ENCODE measurements at regions not wholly inside any gene's neighbourhood (a gene's known extent, or its start where the extent isn't known, plus 50 kb on each side); places are given as distances from the start of the nearest gene placed in this dataset.
"Not testable (repeated sequence)": the region's sequence is repeated elsewhere in the genome, so short reads cannot be mapped to it uniquely, and the experiment has no call there.

GRCh38 chr12:116361414-116362223, 84.1 kb upstream of the MED13L start:
- no peak for DNase-seq (ENCODE audit: low spot score)

- no peak for DNase-seq (ENCODE audit: low spot score)
Measured at GRCh38 chr12:116365114-116365513, 87.6 kb upstream of the MED13L start.

GRCh38 chr12:116365606-116366455, 88.3 kb upstream of the MED13L start:
- DNase-seq (ENCODE audit: low spot score): no peak

- no peak for DNase-seq (ENCODE audit: low spot score)
Measured at GRCh38 chr12:116366456-116366776, 88.9 kb upstream of the MED13L start.

- no peak for DNase-seq (ENCODE audit: low spot score)
Measured at GRCh38 chr12:116366824-116367223, 89.3 kb upstream of the MED13L start.

- DNase-seq (ENCODE audit: low spot score): no peak
Measured at GRCh38 chr12:116368196-116369194, 91.0 kb upstream of the MED13L start.

GRCh38 chr12:116370004-116370404, 92.5 kb upstream of the MED13L start:
- DNase-seq (ENCODE audit: low spot score): peak; percentile 50

GRCh38 chr12:116370886-116371580, 93.5 kb upstream of the MED13L start:
- DNase-seq (ENCODE audit: low spot score): no peak

- DNase-seq (ENCODE audit: low spot score): no peak
Measured at GRCh38 chr12:116372815-116373214, 95.3 kb upstream of the MED13L start.

GRCh38 chr12:116373572-116374206, 96.2 kb upstream of the MED13L start:
- no peak for DNase-seq (ENCODE audit: low spot score)

- no peak for DNase-seq (ENCODE audit: low spot score)
Measured at GRCh38 chr12:116374207-116374606, 96.7 kb upstream of the MED13L start.

GRCh38 chr12:116375278-116375842, 97.9 kb upstream of the MED13L start:
- no peak for DNase-seq (ENCODE audit: low spot score)

- DNase-seq (ENCODE audit: low spot score): peak; percentile 37
Measured at GRCh38 chr12:116376354-116377193, 99.1 kb upstream of the MED13L start.

- DNase-seq (ENCODE audit: low spot score): not testable (repeated sequence)
Measured at GRCh38 chr12:116377194-116377571, 99.7 kb upstream of the MED13L start.

GRCh38 chr12:116378002-116378401, 100.5 kb upstream of the MED13L start:
- no peak for DNase-seq (ENCODE audit: low spot score)

GRCh38 chr12:116380108-116380507, 102.6 kb upstream of the MED13L start:
- DNase-seq (ENCODE audit: low spot score): no peak

- DNase-seq (ENCODE audit: low spot score): not testable (repeated sequence)
Measured at GRCh38 chr12:116380740-116381139, 103.2 kb upstream of the MED13L start.

GRCh38 chr12:116381240-116381743, 103.8 kb upstream of the MED13L start:
- no peak for DNase-seq (ENCODE audit: low spot score)

All from AG08396 (cell line).